Stimulated activated CD4-positive, alpha-beta T cell treated with anti-CD3 and anti-CD28 coated beads, Interleukin-2, amount 100 ng/mL, for 24 hours (primary cell): ENCODE measurements at regions not wholly inside any gene's neighbourhood (a gene's known extent, or its start where the extent isn't known, plus 50 kb on each side); places are given as distances from the start of the nearest gene placed in this dataset.

Experiments used
- DNase-seq, 2 donors: peaks; one replicate each; pipeline ENCODE4 v3.0.0-alpha.2; 2020

GRCh38 chr6:148116001-148116400, 226.6 kb upstream of the SASH1 start:
- DNase-seq: no peak

GRCh38 chr6:148118244-148118643, 224.4 kb upstream of the SASH1 start:
- DNase-seq: no peak

GRCh38 chr6:148128014-148128730, 214.5 kb upstream of the SASH1 start:
- DNase-seq: no peak

DNA sequence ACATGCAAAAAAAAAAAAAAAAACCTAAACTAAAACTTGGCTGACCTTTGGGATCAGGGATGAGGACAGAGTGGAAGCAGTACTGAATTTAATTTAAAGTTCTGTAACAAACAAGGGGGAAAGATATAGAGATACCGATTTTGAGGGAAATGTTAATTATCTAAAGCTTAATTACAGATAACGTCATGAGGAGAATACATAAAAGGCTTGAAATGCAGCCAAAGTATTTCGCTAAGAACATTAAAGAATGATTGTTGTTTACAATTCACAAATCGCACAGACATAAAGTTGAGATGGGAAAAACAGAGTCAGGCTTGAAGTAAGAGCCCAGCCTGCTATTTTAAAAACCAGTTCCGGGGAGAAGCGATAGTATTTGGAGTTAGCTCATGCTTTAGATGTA, 208.0 kb upstream of the SASH1 start:
- DNase-seq: no peak

DNA sequence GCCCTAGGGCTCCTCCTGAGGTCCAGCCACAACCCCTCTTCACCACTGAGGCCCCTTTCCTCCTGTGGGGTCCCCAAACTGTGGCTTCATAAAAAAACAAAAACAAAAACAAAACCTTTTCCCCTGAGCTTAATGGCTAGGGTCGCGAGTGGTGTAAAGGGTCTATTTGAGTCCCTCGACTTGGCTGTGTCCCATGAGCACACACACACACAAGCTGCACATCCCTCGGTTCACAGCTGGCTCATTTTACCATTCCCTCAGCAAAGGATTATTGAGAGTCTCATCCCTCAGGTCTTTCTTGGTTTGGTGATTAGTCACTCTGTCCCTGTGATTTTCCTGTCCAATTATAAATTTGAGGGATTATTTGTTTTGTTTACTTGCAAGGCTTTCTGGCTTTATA, 206.1 kb upstream of the SASH1 start:
- DNase-seq: no peak

- DNase-seq: no peak
These were observed 205.0 kb upstream of the SASH1 start for GRCh38 chr6:148137652-148138051.

GRCh38 chr6:148138573-148138972, 204.1 kb upstream of the SASH1 start:
- no peak for DNase-seq

DNA sequence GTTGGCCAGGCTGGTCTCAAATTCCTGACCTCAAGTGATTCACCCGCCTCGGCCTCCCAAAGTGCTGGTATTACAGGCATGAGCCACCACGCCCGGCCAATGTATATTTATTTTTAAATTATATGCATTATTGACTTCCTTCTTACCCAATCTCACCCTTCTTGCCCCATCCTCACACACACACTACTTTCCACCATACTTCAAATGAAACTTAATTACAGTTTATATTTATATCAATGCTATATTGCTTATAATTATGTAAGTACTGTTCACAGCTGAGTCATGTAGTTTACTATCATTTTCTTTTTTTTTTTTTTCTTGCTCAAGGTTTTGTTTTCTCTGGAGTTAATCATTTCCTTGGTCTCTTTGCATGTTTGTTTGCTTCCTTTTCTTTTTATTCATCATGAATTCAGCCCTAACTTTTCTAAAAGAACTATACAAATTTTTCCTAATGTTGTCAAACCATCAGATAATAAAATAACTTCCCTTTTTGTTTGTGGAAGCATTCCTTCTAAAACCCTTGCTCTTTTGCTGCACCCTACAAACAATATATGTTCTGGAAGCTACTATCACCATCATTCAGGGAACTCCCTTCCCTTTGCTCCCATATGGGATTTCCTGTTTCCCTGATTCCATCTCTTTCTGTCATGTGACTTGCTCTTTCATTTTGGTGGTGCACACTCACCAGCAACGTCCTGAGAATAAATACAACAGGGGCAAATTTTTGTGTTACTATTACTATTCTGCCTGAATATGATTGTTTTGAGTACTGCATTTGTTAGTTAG, 201.7 kb upstream of the SASH1 start:
- no peak for DNase-seq

GRCh38 chr6:148142821-148143220, 199.8 kb upstream of the SASH1 start:
- no peak for DNase-seq

GRCh38 chr6:148143771-148144170, 198.9 kb upstream of the SASH1 start:
- DNase-seq: no peak

- DNase-seq: peak; percentile 76 to 79
These were observed 197.6 kb upstream of the SASH1 start for GRCh38 chr6:148144917-148145521.

DNA sequence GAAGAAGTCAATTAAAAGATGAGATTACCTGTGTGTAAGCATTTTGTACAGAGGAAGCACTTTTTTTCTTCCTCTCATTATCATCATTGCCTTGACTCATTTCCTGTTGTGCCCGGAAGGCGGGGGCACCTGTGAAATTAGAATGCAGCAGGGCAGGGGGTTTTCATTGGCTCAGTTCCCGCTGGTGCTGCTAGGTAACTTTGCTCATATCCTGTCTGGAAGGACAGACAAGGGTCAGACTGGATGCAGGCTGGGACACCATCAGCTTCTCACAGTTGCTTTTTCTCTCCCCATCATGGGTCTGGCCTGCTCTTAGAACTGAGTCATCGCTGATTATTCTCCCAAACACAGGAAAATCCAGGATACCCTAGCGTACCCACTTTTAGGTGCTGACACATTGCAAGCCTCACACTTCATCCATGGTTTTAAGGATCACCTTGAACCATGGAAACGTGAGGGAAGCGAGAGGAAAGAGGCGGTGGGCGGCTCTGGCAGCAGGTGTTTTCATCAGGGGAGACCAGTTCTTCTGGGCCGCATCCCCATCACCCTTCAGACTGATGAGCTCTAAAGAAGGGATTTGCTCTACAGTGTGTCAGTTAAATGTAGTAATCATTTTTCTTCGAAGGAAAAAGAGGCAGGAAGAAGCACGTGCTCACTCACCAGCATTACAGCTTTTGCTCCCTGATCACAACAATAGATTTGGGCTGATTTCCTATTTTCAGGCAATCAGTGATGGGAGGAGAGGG, 195.7 kb upstream of the SASH1 start:
- peak; percentile 56 to 64 for DNase-seq

DNA sequence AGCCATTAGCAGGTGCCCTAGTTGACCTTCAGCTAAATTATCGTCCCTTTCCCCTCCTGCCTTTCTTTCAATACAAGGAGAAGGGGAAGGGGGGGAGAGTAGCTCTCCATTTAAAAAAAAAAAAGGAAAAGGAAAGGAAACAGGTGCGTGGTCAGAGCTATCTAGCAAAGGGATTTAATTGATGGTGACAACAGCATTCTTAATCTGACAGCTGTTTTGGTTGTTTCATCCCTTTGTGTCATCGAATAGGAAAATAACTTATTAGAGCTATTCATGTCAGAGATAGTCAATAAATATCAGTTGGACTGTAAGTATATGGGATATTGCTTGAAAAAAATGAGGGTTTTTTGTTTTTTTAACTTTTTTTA, 195.2 kb upstream of the SASH1 start:
- DNase-seq: no peak

GRCh38 chr6:148151896-148152643, 190.6 kb upstream of the SASH1 start:
- DNase-seq: no peak

- DNase-seq: no peak
These were observed 188.0 kb upstream of the SASH1 start for GRCh38 chr6:148154668-148155067.

- no peak for DNase-seq
These were observed 187.3 kb upstream of the SASH1 start for GRCh38 chr6:148155293-148155692.

- DNase-seq: no peak
These were observed 184.8 kb upstream of the SASH1 start for GRCh38 chr6:148157841-148158240.

GRCh38 chr6:148164645-148165044, 178.0 kb upstream of the SASH1 start:
- DNase-seq: no peak

DNA sequence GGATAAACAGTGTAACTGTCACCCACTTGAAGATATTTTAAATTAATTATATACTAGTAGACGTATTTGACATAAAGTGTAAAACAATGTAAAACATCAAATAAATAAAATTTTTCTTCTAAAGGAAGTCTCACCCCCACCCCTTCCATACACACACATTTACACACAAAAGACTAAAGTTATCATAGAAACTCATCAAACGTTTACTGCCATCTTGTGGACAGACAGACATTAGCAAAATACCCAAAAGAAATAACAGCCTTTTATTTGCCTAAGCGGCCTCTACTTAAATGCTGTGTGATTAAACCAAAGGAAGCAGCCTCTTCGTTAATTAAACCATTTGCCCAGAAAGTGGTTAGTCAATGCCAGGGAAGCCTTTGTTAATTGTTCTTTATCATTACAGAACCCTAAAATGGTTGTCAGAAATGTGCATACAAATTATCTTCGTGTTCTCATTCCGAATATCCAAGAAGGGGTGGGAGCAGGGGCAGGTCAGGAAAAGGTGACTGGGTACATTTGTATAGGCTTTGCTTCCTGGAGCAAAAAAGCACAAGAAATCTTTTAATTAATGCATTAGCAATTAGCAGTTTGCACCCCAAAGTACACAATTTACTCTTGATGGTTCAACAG, 176.2 kb upstream of the SASH1 start:
- no peak for DNase-seq

GRCh38 chr6:148169706-148170105, 172.9 kb upstream of the SASH1 start:
- DNase-seq: no peak

DNA sequence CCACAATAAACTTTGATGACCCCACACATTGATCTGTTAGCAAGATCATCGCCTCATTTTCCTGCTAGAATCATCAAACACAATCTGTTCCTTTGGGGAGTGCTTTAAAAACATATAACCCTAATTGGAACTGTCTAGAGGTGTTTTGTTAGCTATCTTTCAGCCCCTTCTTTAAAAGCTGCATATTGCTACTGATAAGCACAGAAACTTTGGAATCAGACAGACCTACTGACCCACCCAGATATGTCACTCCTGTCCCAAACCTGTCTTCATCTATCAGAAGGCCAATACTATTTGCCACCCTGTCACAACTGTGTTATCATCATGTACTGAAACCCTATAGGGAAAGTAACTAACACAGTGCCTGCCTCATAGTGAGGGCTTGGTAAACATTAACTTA, 172.4 kb upstream of the SASH1 start:
- no peak for DNase-seq

GRCh38 chr6:148173548-148173947, 169.1 kb upstream of the SASH1 start:
- no peak for DNase-seq
